ENCODE measurements at regions not wholly inside any gene's neighbourhood (a gene's known extent, or its start where the extent isn't known, plus 50 kb on each side); places are given as distances from the start of the nearest gene placed in this dataset.

- intact Hi-C loops (cut with DNase I) = no loop called here
- no peak for ATAC-seq
Observed at GRCh38 chr10:85444868-85445267, 921.7 kb downstream of the GRID1 start.

GRCh38 chr10:85445702-85446101 is 920.9 kb downstream of the GRID1 start:
- ATAC-seq (no peak), DNase-seq (no peak)
- Histone ChIP-seq H3K27me3 (ENCODE audit: low read depth) (no peaks in the 10 kb centered on the region), H3K36me3 (no peaks in the 10 kb centered on the region), H3K27ac (no peak overlapping the region), H3K4me1 (no peaks in the 10 kb centered on the region), H3K4me3 (no peak overlapping the region), H3K9me3 (no peaks in the 10 kb centered on the region)
- TF ChIP-seq CTCF (IDR thresholded peaks at IDR 0.05) = no peak
- intact Hi-C loops (cut with DNase I) = no loop called here

More at GRCh38 chr10:85444868-85445267, 921.7 kb downstream of the GRID1 start:
- Histone ChIP-seq H3K4me1 (no peaks in the 10 kb centered on the region), H3K9me3 (no peaks in the 10 kb centered on the region), H3K27ac (no peak overlapping the region), H3K36me3 (no peaks in the 10 kb centered on the region), H3K27me3 (ENCODE audit: low read depth) (no peaks in the 10 kb centered on the region), H3K4me3 (no peak overlapping the region)
- no peak for DNase-seq
- TF ChIP-seq CTCF (IDR thresholded peaks at IDR 0.05) = no peak

- Histone ChIP-seq H3K36me3 (no peaks in the 10 kb centered on the region), H3K4me3 (no peak overlapping the region), H3K27me3 (ENCODE audit: low read depth) (no peaks in the 10 kb centered on the region), H3K27ac (no peak overlapping the region), H3K4me1 (no peaks in the 10 kb centered on the region), H3K9me3 (no peaks in the 10 kb centered on the region)
- no peak for TF ChIP-seq CTCF (IDR thresholded peaks at IDR 0.05)
- DNase-seq = no peak
- intact Hi-C loops (cut with DNase I) = no loop called here
- ATAC-seq = no peak
Observed at GRCh38 chr10:85446827-85447226, 919.8 kb downstream of the GRID1 start.

GRCh38 chr10:85447690-85448089 is 918.9 kb downstream of the GRID1 start:
- intact Hi-C loops (cut with DNase I) = no loop called here
- H3K9me3 ChIP-seq = no peaks in the 10 kb centered on the region
- H3K36me3 ChIP-seq = no peaks in the 10 kb centered on the region
- DNase-seq (no peak), ATAC-seq (no peak)
- no peaks in the 10 kb centered on the region for H3K4me1 ChIP-seq
- no peaks in the 10 kb centered on the region for H3K27me3 ChIP-seq (ENCODE audit: low read depth)
- H3K4me3 ChIP-seq = no peak overlapping the region
- no peak overlapping the region for H3K27ac ChIP-seq
- TF ChIP-seq CTCF (IDR thresholded peaks at IDR 0.05) = no peak

- Histone ChIP-seq H3K9me3 (no peaks in the 10 kb centered on the region), H3K36me3 (no peaks in the 10 kb centered on the region), H3K4me3 (no peak overlapping the region), H3K27ac (no peak overlapping the region), H3K4me1 (no peaks in the 10 kb centered on the region), H3K27me3 (ENCODE audit: low read depth) (no peaks in the 10 kb centered on the region)
- intact Hi-C loops (cut with DNase I) = no loop called here
- DNase-seq (no peak), ATAC-seq (no peak)
- no peak for TF ChIP-seq CTCF (IDR thresholded peaks at IDR 0.05)
Observed at GRCh38 chr10:85448716-85449115, 917.9 kb downstream of the GRID1 start.

GRCh38 chr10:85454386-85454785 is 912.2 kb downstream of the GRID1 start:
- Histone ChIP-seq H3K27ac (no peak overlapping the region), H3K4me3 (no peak overlapping the region), H3K27me3 (ENCODE audit: low read depth) (no peaks in the 10 kb centered on the region), H3K36me3 (no peaks in the 10 kb centered on the region), H3K4me1 (no peaks in the 10 kb centered on the region), H3K9me3 (no peaks in the 10 kb centered on the region)
- ATAC-seq (no peak), DNase-seq (no peak)
- TF ChIP-seq CTCF (IDR thresholded peaks at IDR 0.05) = no peak
- intact Hi-C loops (cut with DNase I) = no loop called here

Data from lower lobe of right lung (tissue), 2 donors.